Fibroblast of mammary gland (primary cell): ENCODE measurements at regions not wholly inside any gene's neighbourhood (a gene's known extent, or its start where the extent isn't known, plus 50 kb on each side); places are given as distances from the start of the nearest gene placed in this dataset.

Source experiments
- DNase-seq: peaks from one replicate; pipeline ENCODE4 v3.0.0-alpha.2; 2010; ENCODE audit warnings: low read depth
- H3K4me3 ChIP-seq: 2 replicates; pipeline ENCODE4 v1.5.1; 2011; ENCODE audit warnings: low read depth, mild to moderate bottlenecking, low read length, moderate library complexity; ENCODE audit not compliant: control insufficient read depth
- CTCF ChIP-seq: conservative IDR thresholded peaks from 2 replicates; pipeline ENCODE4 v1.5.1; 2011; ENCODE audit warnings: low read depth, low read length, inconsistent platforms; ENCODE audit not compliant: control insufficient read depth, insufficient read depth

- DNase-seq = no peak
- TF ChIP-seq CTCF = no peak
- no peak overlapping the region for H3K4me3 ChIP-seq
These were observed 286.4 kb downstream of the CRLF2 start for GRCh38 chrX:926070-926469.

- TF ChIP-seq CTCF = no peak
- DNase-seq = no peak
- H3K4me3 ChIP-seq = no peak overlapping the region
These were observed 286.8 kb downstream of the CRLF2 start for GRCh38 chrX:925652-926061.

DNA sequence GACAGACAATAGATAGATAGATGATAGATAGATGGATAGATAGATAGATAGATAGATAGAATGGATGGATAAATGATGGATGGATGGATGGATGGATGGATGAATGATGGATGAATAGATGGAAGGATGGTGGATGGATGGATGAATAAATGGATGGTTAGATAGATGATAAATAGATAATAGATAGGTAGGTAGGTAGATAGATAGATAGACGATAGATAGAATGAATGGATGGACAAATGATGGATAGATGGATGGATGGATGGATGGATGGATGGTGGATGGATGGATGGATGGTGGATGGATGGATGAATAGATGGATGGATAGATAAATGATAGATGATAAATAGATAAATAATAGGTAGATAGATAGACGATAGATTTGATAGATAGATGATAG, 287.4 kb downstream of the CRLF2 start:
- H3K4me3 ChIP-seq = no peak overlapping the region
- no peak for DNase-seq
- TF ChIP-seq CTCF = no peak

DNA sequence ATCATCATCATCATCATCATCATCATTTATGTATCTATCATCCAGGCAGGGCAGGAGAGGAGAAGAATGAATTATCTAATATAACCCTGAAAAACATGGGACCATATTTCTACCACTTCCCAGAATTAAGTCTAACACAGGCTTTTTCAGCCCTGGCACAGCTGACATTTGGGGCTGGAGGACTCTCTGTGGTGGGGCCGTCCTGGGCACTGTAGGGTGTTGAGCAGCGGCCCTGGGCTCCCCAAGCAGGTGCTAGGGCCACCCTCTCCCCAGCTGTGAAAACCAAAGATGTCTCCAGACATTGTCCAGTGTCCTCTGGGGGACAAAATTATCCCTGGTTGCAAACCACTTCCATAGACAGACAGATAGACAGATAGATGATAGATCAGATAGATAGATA, 288.4 kb downstream of the CRLF2 start:
- no peak for TF ChIP-seq CTCF
- DNase-seq = no peak
- no peak overlapping the region for H3K4me3 ChIP-seq

DNA sequence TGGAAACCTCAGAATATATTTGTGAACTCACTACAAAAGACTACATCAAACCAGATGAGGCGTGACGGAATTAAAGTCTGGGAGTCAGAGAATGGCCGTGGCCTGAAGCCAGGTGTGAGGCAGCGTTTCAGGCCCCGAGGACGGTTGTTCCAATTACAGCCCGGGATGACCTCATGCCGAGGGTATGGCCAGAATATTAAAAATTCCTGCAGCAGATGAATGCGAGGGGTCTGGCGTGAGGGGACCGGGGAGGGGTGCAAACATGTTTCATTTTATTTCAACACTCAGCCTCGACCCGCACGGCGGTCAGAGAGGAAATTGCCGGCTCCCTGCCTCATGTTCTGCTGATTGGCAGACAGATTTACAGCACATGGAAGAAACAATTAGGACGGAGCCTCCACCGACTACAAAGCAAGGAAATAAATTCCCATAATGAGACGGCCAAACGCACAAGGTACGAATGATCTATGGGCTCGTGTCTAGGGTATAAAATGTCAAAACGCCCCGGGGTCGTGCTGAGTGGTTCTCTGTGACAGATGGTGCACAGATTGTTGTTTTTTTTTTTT, 289.7 kb downstream of the SHOX start:
- H3K4me3 ChIP-seq = no peak overlapping the region
- no peak for TF ChIP-seq CTCF
- peak; percentile 23 for DNase-seq

DNA sequence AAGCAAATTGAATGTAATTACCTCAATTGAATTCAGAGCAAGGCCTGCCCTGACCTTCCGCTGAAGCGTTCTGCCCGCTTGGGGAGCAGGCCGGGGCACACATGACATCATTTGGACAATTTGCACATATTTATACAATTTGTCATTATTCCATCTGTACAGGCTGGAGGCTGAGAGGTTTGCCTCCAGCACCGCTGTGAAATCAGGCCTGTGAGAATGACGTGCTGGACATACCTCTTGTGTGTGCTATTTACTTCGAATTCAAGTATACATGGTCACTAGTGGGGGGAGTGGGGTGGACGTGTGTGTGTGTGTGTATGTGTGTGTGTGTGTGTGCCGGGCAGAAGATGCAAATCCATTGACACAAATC, 285.6 kb downstream of the SHOX start:
- peak; percentile 8 for DNase-seq
- no peak overlapping the region for H3K4me3 ChIP-seq
- TF ChIP-seq CTCF = no peak
